ENCODE measurements at regions not wholly inside any gene's neighbourhood (a gene's known extent, or its start where the extent isn't known, plus 50 kb on each side); places are given as distances from the start of the nearest gene placed in this dataset.

- Histone ChIP-seq H3K27me3 (replicated peaks in 1 of 4; ENCODE audit: control extremely low read depth in 1 of 4, control insufficient read depth in 3 of 4, insufficient read depth in 4 of 4, low read length in 3 of 4) (peaks cover 0 to 9% (median 0%) of the 10 kb centered on the region in 4 experiments), H3K27ac (ENCODE audit: low read length in 2 of 2) (no peak overlapping the region), H4K20me1 (ENCODE audit: control insufficient read depth, insufficient read depth, low read length, poor library complexity, severe bottlenecking) (no peaks in the 10 kb centered on the region), H3K36me3 (replicated peaks in 1 of 2; ENCODE audit: control extremely low read depth in 1 of 2, control insufficient read depth in 1 of 2, extremely low read depth in 1 of 2, insufficient read depth in 2 of 2, low read length in 1 of 2) (no peaks in the 10 kb centered on the region), H3K4me1 (ENCODE audit: control insufficient read depth in 2 of 2, insufficient read depth in 2 of 2, low read length in 2 of 2) (no peaks in the 10 kb centered on the region), H3K79me2 (ENCODE audit: control insufficient read depth, insufficient read depth, low read length) (no peaks in the 10 kb centered on the region), H3K9ac (ENCODE audit: low read length) (no peak overlapping the region), H3K9me3 (ENCODE audit: control extremely low read depth in 1 of 3, control insufficient read depth in 2 of 3, insufficient read depth in 1 of 3, low read length in 2 of 3) (no peaks in the 10 kb centered on the region), H2AFZ (ENCODE audit: insufficient read depth, low read depth, low read length, poor library complexity, severe bottlenecking) (no peak overlapping the region), H3K4me2 (replicated peaks; ENCODE audit: low read depth, low read length, poor library complexity, severe bottlenecking) (no peak overlapping the region), H3K4me3 (ENCODE audit: control extremely low read depth in 1 of 5, extremely low read depth in 1 of 5, insufficient read depth in 1 of 5, low read depth in 2 of 5, low read length in 4 of 5) (no peak overlapping the region)
- Mint-ChIP-seq H3K4me3 (no peak overlapping the region), H3K27ac (no peak overlapping the region), H3K9me3 (ENCODE audit: insufficient read depth) (no peaks in the 10 kb centered on the region), H3K27me3 (peaks cover 8% of the 10 kb centered on the region), H3K4me1 (peaks cover 7% of the 10 kb centered on the region)
- WGBS (ENCODE audit: insufficient coverage): 92% methylated on average over 2 of the region's 5 CpGs
- no peak for ATAC-seq (ENCODE audit: low read depth)
- no peak for TF ChIP-seq CTCF (IDR thresholded peaks at IDR 0.05)
- no peak for TF ChIP-seq EZH2 (IDR thresholded peaks at IDR 0.05; ENCODE audit: borderline replicate concordance, insufficient read depth, low read depth, low read length, poor library complexity, severe bottlenecking)
- no peak for DNase-seq
- CTCF ChIA-PET: interaction anchor here (3.6 to 8.0 kb wide), 3 partner anchors 488 to 935 kb away, joined by 22 to 147 read pairs (median 42); no protein-coding TSS in a partner anchor
- POLR2A ChIA-PET: no interaction called here
- intact Hi-C loops (cut with micrococcal nuclease): loop anchor here (5.0 to 10.0 kb wide), 2 partner anchors 694 to 1026 kb away; no protein-coding TSS in a partner anchor
These were observed 995.4 kb downstream of the MAT2B start for GRCh38 chr5:164500856-164501255.

- DNase-seq (no peak), ATAC-seq (ENCODE audit: low read depth) (no peak)
- Histone ChIP-seq H4K20me1 (ENCODE audit: control insufficient read depth, insufficient read depth, low read length, poor library complexity, severe bottlenecking) (no peaks in the 10 kb centered on the region), H3K27me3 (replicated peaks in 1 of 4; ENCODE audit: control extremely low read depth in 1 of 4, control insufficient read depth in 3 of 4, insufficient read depth in 4 of 4, low read length in 3 of 4) (peaks cover 0 to 9% (median 0%) of the 10 kb centered on the region in 4 experiments), H3K9ac (ENCODE audit: low read length) (no peak overlapping the region), H3K4me3 (ENCODE audit: control extremely low read depth in 1 of 5, extremely low read depth in 1 of 5, insufficient read depth in 1 of 5, low read depth in 2 of 5, low read length in 4 of 5) (no peak overlapping the region), H3K79me2 (ENCODE audit: control insufficient read depth, insufficient read depth, low read length) (no peaks in the 10 kb centered on the region), H3K9me3 (ENCODE audit: control extremely low read depth in 1 of 3, control insufficient read depth in 2 of 3, insufficient read depth in 1 of 3, low read length in 2 of 3) (no peaks in the 10 kb centered on the region), H3K4me1 (ENCODE audit: control insufficient read depth in 2 of 2, insufficient read depth in 2 of 2, low read length in 2 of 2) (no peaks in the 10 kb centered on the region), H3K27ac (ENCODE audit: low read length in 2 of 2) (no peak overlapping the region), H3K36me3 (replicated peaks in 1 of 2; ENCODE audit: control extremely low read depth in 1 of 2, control insufficient read depth in 1 of 2, extremely low read depth in 1 of 2, insufficient read depth in 2 of 2, low read length in 1 of 2) (no peaks in the 10 kb centered on the region), H2AFZ (ENCODE audit: insufficient read depth, low read depth, low read length, poor library complexity, severe bottlenecking) (no peak overlapping the region), H3K4me2 (replicated peaks; ENCODE audit: low read depth, low read length, poor library complexity, severe bottlenecking) (no peak overlapping the region)
- no CpG with 5 or more reads among the region's 3 CpGs for WGBS (ENCODE audit: insufficient coverage)
- Mint-ChIP-seq H3K9me3 (ENCODE audit: insufficient read depth) (no peaks in the 10 kb centered on the region), H3K27ac (no peak overlapping the region), H3K4me3 (no peak overlapping the region), H3K27me3 (peaks cover 8% of the 10 kb centered on the region), H3K4me1 (peaks cover 7% of the 10 kb centered on the region)
- ChIA-PET POLR2A (no interaction called here), CTCF (interaction anchor here (1.4 to 8.0 kb wide), 4 partner anchors 489 to 935 kb away, joined by 4 to 201 read pairs (median 94); no protein-coding TSS in a partner anchor)
- intact Hi-C loops (cut with micrococcal nuclease): loop anchor here (5.0 to 10.0 kb wide), 2 partner anchors 694 to 1027 kb away; no protein-coding TSS in a partner anchor
- TF ChIP-seq EZH2 (IDR thresholded peaks at IDR 0.05; ENCODE audit: borderline replicate concordance, insufficient read depth, low read depth, low read length, poor library complexity, severe bottlenecking): no peak
- no peak for TF ChIP-seq CTCF (IDR thresholded peaks at IDR 0.05)
These were observed 995.9 kb downstream of the MAT2B start for GRCh38 chr5:164501344-164501743.
